BJ (cell line): ENCODE measurements at regions not wholly inside any gene's neighbourhood (a gene's known extent, or its start where the extent isn't known, plus 50 kb on each side); places are given as distances from the start of the nearest gene placed in this dataset.
A peak's percentile ranks its signal among the peaks of the same experiment; 100 is the strongest.
"Not testable (repeated sequence)": the region's sequence is repeated elsewhere in the genome, so short reads cannot be mapped to it uniquely, and the experiment has no call there.

ENCODE experiments used
- CTCF ChIA-PET: fragments of 350-600 bp; formaldehyde crosslinking; extraction: SDS; loops from one replicate; lab custom pipeline; 2021; ENCODE audit warnings: antibody characterized with exemption, inconsistent platforms; lab: Yijun Ruan, JAX
- POLR2A ChIA-PET: fragments of 300-600 bp; sonication (Branson Sonifier 250); formaldehyde crosslinking; extraction: SDS; loops from one replicate; lab custom pipeline; 2021; ENCODE audit warnings: antibody characterized with exemption; lab: Charles Lee
- DNase-seq: peaks from one replicate; pipeline ENCODE4 v3.0.0-alpha.2; 2011; ENCODE audit warnings: low read depth
- H3K27me3 ChIP-seq: 2 replicates; pipeline ENCODE4 v1.6.0; 2011; ENCODE audit warnings: low read length; ENCODE audit not compliant: control insufficient read depth, insufficient read depth
- H3K36me3 ChIP-seq: 2 replicates; pipeline ENCODE4 v1.5.1; 2011; ENCODE audit warnings: low read length; ENCODE audit not compliant: control insufficient read depth, insufficient read depth
- H3K4me3 ChIP-seq: 2 replicates; pipeline ENCODE4 v1.5.1; 2011; ENCODE audit warnings: low read depth, mild to moderate bottlenecking, control low read depth, low read length
- TF ChIP-seq, protein P1 (sequence below): IDR thresholded peaks from 2 replicates; pipeline ENCODE4 v1.5.1; 2011; ENCODE audit warnings: low read depth, mild to moderate bottlenecking, control low read depth, inconsistent platforms, low read length, moderate library complexity; ENCODE audit not compliant: insufficient read depth

DNA sequence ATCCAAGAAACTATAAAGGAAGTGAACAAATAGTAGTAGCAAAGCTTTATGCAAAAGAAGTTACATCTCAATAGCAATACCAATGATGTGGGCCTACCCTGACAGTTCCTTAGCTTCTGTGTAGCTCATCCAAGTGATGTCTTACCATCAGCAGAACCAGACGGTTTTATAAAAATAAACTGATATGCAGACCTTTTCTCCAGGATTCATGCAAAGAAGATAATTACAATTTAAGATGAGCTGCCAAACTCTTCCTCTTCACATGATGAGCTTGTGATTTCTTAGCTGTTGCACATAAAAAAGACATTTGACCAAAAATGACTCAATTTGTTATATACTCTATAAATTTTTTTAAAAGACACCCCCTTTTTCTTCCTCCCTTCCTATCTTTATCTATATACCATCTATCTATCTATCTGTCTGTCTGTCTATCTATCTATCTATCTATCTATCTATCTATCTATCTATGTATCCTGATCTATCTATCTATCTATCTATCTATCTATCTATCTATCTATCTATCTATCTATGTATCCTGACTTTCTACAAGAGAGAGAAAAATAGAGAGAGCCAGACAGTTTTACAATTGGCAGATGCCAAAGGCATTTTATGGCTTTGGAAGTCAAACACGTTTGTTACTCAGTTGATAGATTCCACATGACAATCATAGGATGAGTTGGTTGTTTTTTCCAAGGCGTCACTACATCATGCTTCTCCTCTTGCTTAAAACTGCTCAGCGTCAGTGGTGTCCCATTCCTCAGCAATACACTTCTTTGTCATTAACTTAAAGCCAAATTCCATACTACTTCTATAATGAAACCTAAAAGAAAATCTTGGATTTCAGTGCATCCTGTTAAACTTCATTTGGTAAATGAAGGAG is 65.9 kb upstream of the ACTR3 start:
- Histone ChIP-seq H3K4me3 (no peak overlapping the region), H3K36me3 (no peaks in the 10 kb centered on the region), H3K27me3 (no peaks in the 10 kb centered on the region)
- no peak for DNase-seq
- TF ChIP-seq, protein P1, sequence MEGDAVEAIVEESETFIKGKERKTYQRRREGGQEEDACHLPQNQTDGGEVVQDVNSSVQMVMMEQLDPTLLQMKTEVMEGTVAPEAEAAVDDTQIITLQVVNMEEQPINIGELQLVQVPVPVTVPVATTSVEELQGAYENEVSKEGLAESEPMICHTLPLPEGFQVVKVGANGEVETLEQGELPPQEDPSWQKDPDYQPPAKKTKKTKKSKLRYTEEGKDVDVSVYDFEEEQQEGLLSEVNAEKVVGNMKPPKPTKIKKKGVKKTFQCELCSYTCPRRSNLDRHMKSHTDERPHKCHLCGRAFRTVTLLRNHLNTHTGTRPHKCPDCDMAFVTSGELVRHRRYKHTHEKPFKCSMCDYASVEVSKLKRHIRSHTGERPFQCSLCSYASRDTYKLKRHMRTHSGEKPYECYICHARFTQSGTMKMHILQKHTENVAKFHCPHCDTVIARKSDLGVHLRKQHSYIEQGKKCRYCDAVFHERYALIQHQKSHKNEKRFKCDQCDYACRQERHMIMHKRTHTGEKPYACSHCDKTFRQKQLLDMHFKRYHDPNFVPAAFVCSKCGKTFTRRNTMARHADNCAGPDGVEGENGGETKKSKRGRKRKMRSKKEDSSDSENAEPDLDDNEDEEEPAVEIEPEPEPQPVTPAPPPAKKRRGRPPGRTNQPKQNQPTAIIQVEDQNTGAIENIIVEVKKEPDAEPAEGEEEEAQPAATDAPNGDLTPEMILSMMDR: no peak
- ChIA-PET POLR2A (no interaction called here), CTCF (interaction anchor here (0.9 to 1.0 kb wide), 2 partner anchors 14 to 23 kb away, joined by 3 read pairs; no protein-coding TSS in a partner anchor)

DNA sequence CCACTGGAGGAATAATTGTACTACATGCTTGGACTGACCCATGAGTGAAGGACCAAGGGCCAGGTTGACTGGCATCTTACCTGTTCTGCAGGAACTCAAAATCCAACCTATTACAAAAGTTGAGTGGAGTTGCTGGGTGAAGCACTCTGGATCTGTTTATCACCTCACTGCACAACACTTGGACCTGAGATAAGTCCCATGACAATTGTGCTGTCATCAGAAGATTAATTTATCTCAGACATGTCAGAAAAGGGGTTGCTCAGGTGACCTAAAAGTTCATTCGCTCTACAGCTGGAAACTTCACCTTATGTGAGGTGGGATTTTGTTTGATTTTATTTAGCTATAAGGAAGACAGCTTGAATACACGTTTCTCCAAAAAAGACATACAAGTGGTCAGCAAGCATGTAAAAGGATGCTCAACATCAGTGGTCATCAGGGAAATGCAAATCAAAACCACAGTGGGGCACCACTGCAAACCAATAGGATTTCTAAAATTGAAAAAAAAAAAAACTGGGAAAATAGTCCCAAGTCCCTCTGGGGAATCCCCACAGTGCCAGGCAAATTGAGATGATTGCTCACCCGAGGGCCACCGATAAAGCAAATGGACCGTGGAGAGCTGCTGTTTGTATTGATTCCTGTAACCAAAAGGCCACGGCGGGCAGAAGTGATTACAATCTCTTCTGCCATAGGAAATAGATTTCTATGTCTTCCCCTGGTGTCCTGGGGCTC is 65.8 kb upstream of the SLC35F5 start:
- H3K27me3 ChIP-seq: no peaks in the 10 kb centered on the region
- DNase-seq: no peak
- TF ChIP-seq, protein P1: no peak
- no peak overlapping the region for H3K4me3 ChIP-seq
- POLR2A ChIA-PET: no interaction called here
- H3K36me3 ChIP-seq: no peaks in the 10 kb centered on the region
- CTCF ChIA-PET: no interaction called here

DNA sequence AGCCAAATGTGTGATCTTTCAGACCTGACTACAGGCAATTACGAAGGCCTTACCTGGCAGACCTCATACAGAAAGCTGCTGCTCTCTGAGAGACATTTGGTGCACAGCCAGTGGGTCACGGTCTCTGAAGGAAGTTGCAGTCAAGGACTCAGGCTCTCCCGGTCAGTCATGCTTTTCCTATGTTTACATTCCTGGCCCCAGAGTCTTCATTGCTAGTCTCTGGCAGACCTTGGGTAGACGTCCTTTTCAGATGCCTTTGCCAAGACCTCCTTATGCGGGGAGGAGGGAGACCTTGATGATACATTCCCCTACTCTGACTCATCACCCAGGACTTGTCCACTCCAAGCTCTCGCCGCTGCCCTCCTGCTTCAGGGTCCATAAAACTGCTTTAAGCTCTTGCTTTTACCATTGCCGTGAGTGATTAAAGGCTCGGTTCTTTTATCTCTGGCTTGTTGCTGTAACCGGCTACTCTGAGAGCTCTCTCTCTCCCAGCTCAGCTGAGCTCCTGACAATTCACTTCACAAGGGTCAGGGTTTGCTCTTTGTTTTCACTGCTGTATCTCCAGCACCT is 62.0 kb upstream of the SLC35F5 start:
- peak; percentile 98 for DNase-seq
- TF ChIP-seq, protein P1: no peak
- no peaks in the 10 kb centered on the region for H3K27me3 ChIP-seq
- H3K36me3 ChIP-seq: no peaks in the 10 kb centered on the region
- POLR2A ChIA-PET: no interaction called here
- H3K4me3 ChIP-seq: no peak overlapping the region
- CTCF ChIA-PET: interaction anchor here (0.9 to 1.2 kb wide), 3 partner anchors 11 to 62 kb away, joined by 3 to 4 read pairs (median 3); partner anchors contain the start of gene SLC35F5

DNA sequence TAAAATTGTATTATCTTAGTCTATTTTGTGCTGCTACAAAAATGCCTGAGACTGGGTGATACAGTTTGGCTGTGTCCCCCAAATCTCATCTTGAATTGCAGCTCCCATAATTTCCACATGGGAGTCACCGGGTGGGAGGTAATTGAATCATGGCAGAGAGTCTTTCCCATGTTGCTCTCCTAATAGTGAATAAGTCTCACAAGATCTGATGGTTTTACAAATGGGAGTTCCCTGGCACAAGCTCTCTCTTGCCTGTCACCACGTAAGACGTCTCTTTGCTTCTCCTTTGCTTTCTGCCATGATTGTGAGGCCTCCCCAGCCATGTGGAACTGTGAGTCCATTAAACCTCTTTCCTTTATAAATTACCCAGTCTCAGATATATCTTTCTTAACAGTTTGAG is 57.0 kb upstream of the SLC35F5 start:
- H3K36me3 ChIP-seq, CTCF ChIA-PET, H3K27me3 ChIP-seq, H3K4me3 ChIP-seq, POLR2A ChIA-PET, DNase-seq: not testable (repeated sequence)

DNA sequence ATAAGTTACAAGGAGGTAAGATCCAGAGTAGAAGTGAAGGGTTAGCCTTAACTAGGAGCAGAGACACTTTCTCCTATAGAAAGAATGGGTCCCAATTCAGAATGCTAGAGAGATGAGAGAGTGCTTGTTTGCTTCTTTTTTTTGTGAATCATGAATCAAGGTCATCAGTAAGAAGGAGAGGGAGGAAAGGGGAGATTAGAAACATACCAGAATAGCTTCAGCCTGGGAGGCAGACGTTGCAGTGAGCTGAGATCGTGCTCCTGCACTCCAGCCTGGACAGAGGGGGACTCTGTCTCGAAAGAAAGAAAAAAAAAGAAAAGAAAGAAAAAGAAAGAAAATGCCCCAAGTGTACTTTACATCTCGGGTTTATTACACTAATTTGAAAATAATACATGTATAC is 55.8 kb upstream of the SLC35F5 start:
- no peak for DNase-seq
- Histone ChIP-seq H3K27me3 (no peaks in the 10 kb centered on the region), H3K36me3 (no peaks in the 10 kb centered on the region), H3K4me3 (no peak overlapping the region)
- TF ChIP-seq, protein P1: no peak
- CTCF ChIA-PET: no interaction called here
- POLR2A ChIA-PET: no interaction called here
